DOHH2 (cell line): ENCODE measurements at regions not wholly inside any gene's neighbourhood (a gene's known extent, or its start where the extent isn't known, plus 50 kb on each side); places are given as distances from the start of the nearest gene placed in this dataset.

Experiments
- H3F3A ChIP-seq: fragments of 200-600 bp; sonication (generic), shearing (Covaris generic); 2 replicates; pipeline ENCODE4 v1.6.0; 2016; ENCODE audit warnings: antibody characterized with exemption, mild to moderate bottlenecking; ENCODE audit not compliant: control insufficient read depth, insufficient read depth
- H3K27ac ChIP-seq: fragments of 200-600 bp; sonication (generic); 2 replicates; pipeline ENCODE4 v1.5.1; 2014; ENCODE audit warnings: low read depth, mild to moderate bottlenecking, low read length, moderate library complexity
- H3K27me3 ChIP-seq: fragments of 200-600 bp; sonication (generic); 2 replicates; pipeline ENCODE4 v1.6.1; 2014; ENCODE audit warnings: mild to moderate bottlenecking, low read length, mixed read lengths; ENCODE audit not compliant: control insufficient read depth
- H3K36me3 ChIP-seq: fragments of 200-600 bp; sonication (generic); 2 replicates; pipeline ENCODE4 v1.6.1; 2014; ENCODE audit warnings: mild to moderate bottlenecking, low read length, moderate library complexity, mixed read lengths; ENCODE audit not compliant: control insufficient read depth
- H3K4me1 ChIP-seq: fragments of 200-600 bp; sonication (generic); 2 replicates; pipeline ENCODE4 v1.6.1; 2014; ENCODE audit warnings: mild to moderate bottlenecking, low read length, mixed read lengths; ENCODE audit not compliant: control insufficient read depth
- H3K4me2 ChIP-seq: fragments of 200-600 bp; sonication (generic); 2 replicates; pipeline ENCODE4 v1.6.0; 2014; ENCODE audit warnings: mild to moderate bottlenecking, low read length, moderate library complexity
- H3K4me3 ChIP-seq: fragments of 200-600 bp; sonication (generic); 2 replicates; pipeline ENCODE4 v1.5.1; 2014; ENCODE audit warnings: mild to moderate bottlenecking, low read length, mixed read lengths
- H3K79me2 ChIP-seq: fragments of 200-600 bp; sonication (generic); 2 replicates; pipeline ENCODE4 v1.6.1; 2014; ENCODE audit warnings: mild to moderate bottlenecking, low read length, mixed read lengths; ENCODE audit not compliant: control insufficient read depth
- H3K9me2 ChIP-seq: fragments of 200-600 bp; sonication (generic); replicated peaks from 2 replicates; pipeline ENCODE4 v1.6.1; 2014; ENCODE audit warnings: mild to moderate bottlenecking, low read length, mixed read lengths; ENCODE audit not compliant: control insufficient read depth
- H3K9me3 ChIP-seq: fragments of 200-600 bp; sonication (generic); 2 replicates; pipeline ENCODE4 v1.6.1; 2014; ENCODE audit warnings: antibody characterized with exemption, low read length, mixed read lengths; ENCODE audit not compliant: control insufficient read depth, insufficient read depth
- H4K20me1 ChIP-seq: fragments of 200-600 bp; sonication (generic); 2 replicates; pipeline ENCODE4 v1.6.0; 2014; ENCODE audit warnings: low read depth, mild to moderate bottlenecking, antibody characterized with exemption, low read length, moderate library complexity; ENCODE audit not compliant: control insufficient read depth, insufficient read depth
- CTCF ChIP-seq: fragments of 200-600 bp; sonication (generic); IDR thresholded peaks from one replicate; pipeline ENCODE4 v1.5.1; 2014; ENCODE audit warnings: antibody characterized with exemption, mild to moderate bottlenecking, low read depth, low read length; ENCODE audit not compliant: poor library complexity, severe bottlenecking
- EZH2phosphoT487 ChIP-seq: fragments of 200-600 bp; sonication (generic); IDR thresholded peaks from 2 replicates; pipeline ENCODE4 v1.6.1; 2017; ENCODE audit warnings: borderline replicate concordance, mild to moderate bottlenecking, antibody characterized with exemption, low read length, moderate library complexity, mixed read lengths

GRCh38 chr7:96901822-96902445 lies 103.4 kb upstream of the DLX6 start:
- H3K4me3 ChIP-seq, result no peak overlapping the region
- TF ChIP-seq CTCF (no peak), EZH2phosphoT487 (no peak)

GRCh38 chr7:96903906-96904305 lies 101.4 kb upstream of the DLX6 start:
- TF ChIP-seq EZH2phosphoT487 (no peak), CTCF (no peak)
- Histone ChIP-seq H3F3A (no peaks in the 10 kb centered on the region), H3K4me1 (no peaks in the 10 kb centered on the region), H3K79me2 (no peaks in the 10 kb centered on the region), H4K20me1 (no peaks in the 10 kb centered on the region), H3K27ac (no peak overlapping the region), H3K27me3 (no peaks in the 10 kb centered on the region), H3K4me2 (no peak overlapping the region), H3K36me3 (no peaks in the 10 kb centered on the region), H3K9me2 (no peaks in the 10 kb centered on the region), H3K4me3 (no peak overlapping the region), H3K9me3 (no peaks in the 10 kb centered on the region)

More at GRCh38 chr7:96901822-96902445, 103.4 kb upstream of the DLX6 start:
- no peaks in the 10 kb centered on the region for H3F3A ChIP-seq
- H3K27me3 ChIP-seq, result no peaks in the 10 kb centered on the region
- H3K9me2 ChIP-seq, result no peaks in the 10 kb centered on the region
- H3K4me1 ChIP-seq, result no peaks in the 10 kb centered on the region
- H3K27ac ChIP-seq, result no peak overlapping the region
- no peaks in the 10 kb centered on the region for H3K79me2 ChIP-seq
- no peaks in the 10 kb centered on the region for H4K20me1 ChIP-seq
- no peaks in the 10 kb centered on the region for H3K36me3 ChIP-seq
- no peaks in the 10 kb centered on the region for H3K9me3 ChIP-seq
- H3K4me2 ChIP-seq, result no peak overlapping the region

DNA sequence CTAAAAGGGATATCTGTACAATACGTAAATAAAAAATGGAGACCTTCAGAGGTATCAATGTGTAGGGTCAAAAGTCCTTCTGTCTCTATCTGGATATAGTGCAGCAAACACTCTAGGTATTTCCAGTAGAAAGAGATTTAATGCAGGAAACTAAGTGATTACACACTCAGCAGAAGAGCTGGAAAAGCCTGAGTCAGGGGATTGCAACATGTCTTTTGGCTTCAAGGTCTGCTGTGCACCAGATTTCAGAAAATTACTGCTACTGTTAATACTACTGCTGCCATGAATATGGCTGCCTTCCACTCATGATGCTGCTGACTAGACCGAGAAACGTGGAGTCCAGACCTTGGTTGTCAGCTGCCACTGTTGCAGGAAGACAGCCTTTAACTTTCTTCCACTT lies 94.9 kb upstream of the DLX6 start:
- Histone ChIP-seq H3F3A (no peaks in the 10 kb centered on the region), H3K27ac (no peak overlapping the region), H3K9me3 (no peaks in the 10 kb centered on the region), H3K4me2 (no peak overlapping the region), H3K4me3 (no peak overlapping the region), H3K79me2 (no peaks in the 10 kb centered on the region), H3K9me2 (no peaks in the 10 kb centered on the region), H4K20me1 (no peaks in the 10 kb centered on the region), H3K36me3 (no peaks in the 10 kb centered on the region), H3K4me1 (no peaks in the 10 kb centered on the region), H3K27me3 (no peaks in the 10 kb centered on the region)
- TF ChIP-seq EZH2phosphoT487, result no peak
- no peak for TF ChIP-seq CTCF
